ENCODE measurements at regions not wholly inside any gene's neighbourhood (a gene's known extent, or its start where the extent isn't known, plus 50 kb on each side); places are given as distances from the start of the nearest gene placed in this dataset.

GRCh38 chr5:98414938-98415337, 358.5 kb upstream of the RGMB start:
- DNase-seq (ENCODE audit: low spot score): no peak

GRCh38 chr5:98415663-98416062, 357.8 kb upstream of the RGMB start:
- H3K9me3 Mint-ChIP-seq (ENCODE audit: low read depth): peaks cover 6% of the 10 kb centered on the region
- no peak overlapping the region for H3K27ac Mint-ChIP-seq (ENCODE audit: unreplicated experiment)
- no peak overlapping the region for H3K4me3 Mint-ChIP-seq (ENCODE audit: unreplicated experiment)
- peaks cover 5% of the 10 kb centered on the region for H3K4me1 Mint-ChIP-seq (ENCODE audit: low read depth)
- no peak for DNase-seq (ENCODE audit: low spot score)
- no peaks in the 10 kb centered on the region for H3K27me3 Mint-ChIP-seq (ENCODE audit: low read depth)
- peaks cover 1% of the 10 kb centered on the region for H3K36me3 Mint-ChIP-seq (ENCODE audit: low read depth)
- no peak for TF ChIP-seq CTCF (IDR thresholded peaks at IDR 0.05)

More at GRCh38 chr5:98414938-98415337, 358.5 kb upstream of the RGMB start:
- H3K27me3 Mint-ChIP-seq (ENCODE audit: low read depth): no peaks in the 10 kb centered on the region
- H3K27ac Mint-ChIP-seq (ENCODE audit: unreplicated experiment): no peak overlapping the region
- H3K4me3 Mint-ChIP-seq (ENCODE audit: unreplicated experiment): no peak overlapping the region
- H3K4me1 Mint-ChIP-seq (ENCODE audit: low read depth): peaks cover 5% of the 10 kb centered on the region
- peaks cover 6% of the 10 kb centered on the region for H3K9me3 Mint-ChIP-seq (ENCODE audit: low read depth)
- TF ChIP-seq CTCF (IDR thresholded peaks at IDR 0.05): no peak
- peaks cover 1% of the 10 kb centered on the region for H3K36me3 Mint-ChIP-seq (ENCODE audit: low read depth)

GRCh38 chr5:98416541-98416940, 356.9 kb upstream of the RGMB start:
- DNase-seq (ENCODE audit: low spot score): no peak
- H3K4me3 Mint-ChIP-seq (ENCODE audit: unreplicated experiment): no peak overlapping the region
- H3K27me3 Mint-ChIP-seq (ENCODE audit: low read depth): no peaks in the 10 kb centered on the region
- TF ChIP-seq CTCF (IDR thresholded peaks at IDR 0.05): no peak
- peaks cover 5% of the 10 kb centered on the region for H3K4me1 Mint-ChIP-seq (ENCODE audit: low read depth)
- H3K9me3 Mint-ChIP-seq (ENCODE audit: low read depth): peaks cover 6% of the 10 kb centered on the region
- H3K27ac Mint-ChIP-seq (ENCODE audit: unreplicated experiment): no peak overlapping the region
- peaks cover 1% of the 10 kb centered on the region for H3K36me3 Mint-ChIP-seq (ENCODE audit: low read depth)

- no peak for DNase-seq (ENCODE audit: low spot score)
- peaks cover 6% of the 10 kb centered on the region for H3K9me3 Mint-ChIP-seq (ENCODE audit: low read depth)
- peaks cover 1% of the 10 kb centered on the region for H3K36me3 Mint-ChIP-seq (ENCODE audit: low read depth)
- no peak overlapping the region for H3K4me3 Mint-ChIP-seq (ENCODE audit: unreplicated experiment)
- no peak overlapping the region for H3K27ac Mint-ChIP-seq (ENCODE audit: unreplicated experiment)
- no peaks in the 10 kb centered on the region for H3K27me3 Mint-ChIP-seq (ENCODE audit: low read depth)
- no peak for TF ChIP-seq CTCF (IDR thresholded peaks at IDR 0.05)
- peaks cover 5% of the 10 kb centered on the region for H3K4me1 Mint-ChIP-seq (ENCODE audit: low read depth)
Measured at GRCh38 chr5:98419825-98420224, 353.6 kb upstream of the RGMB start.

GRCh38 chr5:98424681-98425450, 348.6 kb upstream of the RGMB start:
- Mint-ChIP-seq H3K4me3 (ENCODE audit: unreplicated experiment) (no peak overlapping the region), H3K36me3 (ENCODE audit: low read depth) (no peaks in the 10 kb centered on the region), H3K27me3 (ENCODE audit: low read depth) (no peaks in the 10 kb centered on the region), H3K27ac (ENCODE audit: unreplicated experiment) (no peak overlapping the region), H3K9me3 (ENCODE audit: low read depth) (no peaks in the 10 kb centered on the region), H3K4me1 (ENCODE audit: low read depth) (peaks cover 45% of the 10 kb centered on the region)
- no peak for DNase-seq (ENCODE audit: low spot score)
- TF ChIP-seq CTCF (IDR thresholded peaks at IDR 0.05): no peak

Measured in chondrocyte (in vitro differentiated cells).